ENCODE measurements at regions not wholly inside any gene's neighbourhood (a gene's known extent, or its start where the extent isn't known, plus 50 kb on each side); places are given as distances from the start of the nearest gene placed in this dataset.

- Mint-ChIP-seq H3K36me3 (no peaks in the 10 kb centered on the region), H3K27me3 (peaks cover 8 to 13% of the 10 kb centered on the region in 2 donors), H3K4me1 (no peaks in the 10 kb centered on the region), H3K27ac (no peak overlapping the region), H3K4me3 (no peak overlapping the region), H3K9me3 (peaks cover 0 to 10% (median 6%) of the 10 kb centered on the region in 8 donors)
- ChIA-PET CTCF (ENCODE audit: partially characterized antibody) (no interaction called here), POLR2A (ENCODE audit: partially characterized antibody) (no interaction called here)
- Histone ChIP-seq H3K4me3 (ENCODE audit: low read length in 2 of 2) (no peak overlapping the region), H3K9me3 (ENCODE audit: control insufficient read depth in 1 of 2, low read length in 2 of 2) (no peaks in the 10 kb centered on the region), H3K27ac (ENCODE audit: low read depth, low read length) (no peak overlapping the region), H3K36me3 (ENCODE audit: insufficient read depth, low read length) (no peaks in the 10 kb centered on the region), H3K27me3 (ENCODE audit: insufficient read depth, low read length) (no peaks in the 10 kb centered on the region), H3K4me1 (ENCODE audit: insufficient read depth, low read length) (no peaks in the 10 kb centered on the region)
- DNase-seq = no peak
- intact Hi-C loops (cut with micrococcal nuclease) = no loop called here
Measured at GRCh38 chr4:123339507-123340380, 56.9 kb upstream of the SPRY1 start.

DNA sequence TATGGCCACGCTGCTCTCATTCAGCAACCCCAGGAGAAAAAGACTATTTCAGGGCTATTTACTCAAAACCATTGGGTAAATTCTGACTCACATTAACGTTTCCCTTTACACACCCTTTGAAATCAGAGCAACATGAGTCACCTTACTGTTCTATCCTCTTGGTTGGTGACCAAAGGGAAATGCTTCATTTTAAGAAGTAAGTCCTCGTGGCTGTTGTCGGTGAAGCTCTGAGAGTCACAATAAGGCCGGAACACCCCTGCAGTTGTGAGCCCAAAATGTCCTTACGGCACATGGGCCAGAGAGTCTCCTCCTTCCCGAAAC is 56.3 kb upstream of the SPRY1 start:
- no peaks in the 10 kb centered on the region for H3K27me3 ChIP-seq (ENCODE audit: insufficient read depth, low read length)
- H3K9me3 ChIP-seq (ENCODE audit: control insufficient read depth in 1 of 2, low read length in 2 of 2) = no peaks in the 10 kb centered on the region
- Mint-ChIP-seq H3K9me3 (peaks cover 0 to 7% (median 3%) of the 10 kb centered on the region in 8 donors), H3K27me3 (peaks cover 6 to 9% of the 10 kb centered on the region in 2 donors), H3K4me1 (no peaks in the 10 kb centered on the region), H3K36me3 (no peaks in the 10 kb centered on the region), H3K27ac (no peak overlapping the region), H3K4me3 (no peak overlapping the region)
- no peaks in the 10 kb centered on the region for H3K4me1 ChIP-seq (ENCODE audit: insufficient read depth, low read length)
- no peaks in the 10 kb centered on the region for H3K36me3 ChIP-seq (ENCODE audit: insufficient read depth, low read length)
- POLR2A ChIA-PET (ENCODE audit: partially characterized antibody) = no interaction called here
- CTCF ChIA-PET (ENCODE audit: partially characterized antibody) = no interaction called here
- no peak overlapping the region for H3K4me3 ChIP-seq (ENCODE audit: low read length in 2 of 2)
- no peak overlapping the region for H3K27ac ChIP-seq (ENCODE audit: low read depth, low read length)
- intact Hi-C loops (cut with micrococcal nuclease) = no loop called here
- DNase-seq = no peak

DNA sequence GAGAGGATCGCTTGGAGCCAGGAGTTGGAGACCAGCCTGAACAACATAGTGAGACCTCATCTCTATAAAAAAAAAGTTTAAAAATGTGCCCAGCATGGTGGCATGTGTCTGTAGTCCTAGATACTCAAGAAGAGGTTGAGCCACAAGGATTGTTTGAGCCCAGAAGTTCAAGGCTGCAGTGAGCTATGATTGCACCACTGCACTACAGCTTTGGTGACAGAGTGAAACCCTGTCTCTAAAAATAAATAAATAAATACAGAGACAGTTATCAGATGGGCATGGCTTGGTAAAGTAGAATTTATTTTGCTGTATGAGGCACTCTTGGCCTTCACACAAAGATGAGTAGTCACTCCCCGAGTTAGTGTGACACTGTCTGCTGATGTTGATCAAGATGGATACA is 54.1 kb upstream of the SPRY1 start:
- no peaks in the 10 kb centered on the region for H3K4me1 Mint-ChIP-seq
- CTCF ChIA-PET (ENCODE audit: partially characterized antibody) = no interaction called here
- no peak overlapping the region for H3K4me3 ChIP-seq (ENCODE audit: low read length in 2 of 2)

DNA sequence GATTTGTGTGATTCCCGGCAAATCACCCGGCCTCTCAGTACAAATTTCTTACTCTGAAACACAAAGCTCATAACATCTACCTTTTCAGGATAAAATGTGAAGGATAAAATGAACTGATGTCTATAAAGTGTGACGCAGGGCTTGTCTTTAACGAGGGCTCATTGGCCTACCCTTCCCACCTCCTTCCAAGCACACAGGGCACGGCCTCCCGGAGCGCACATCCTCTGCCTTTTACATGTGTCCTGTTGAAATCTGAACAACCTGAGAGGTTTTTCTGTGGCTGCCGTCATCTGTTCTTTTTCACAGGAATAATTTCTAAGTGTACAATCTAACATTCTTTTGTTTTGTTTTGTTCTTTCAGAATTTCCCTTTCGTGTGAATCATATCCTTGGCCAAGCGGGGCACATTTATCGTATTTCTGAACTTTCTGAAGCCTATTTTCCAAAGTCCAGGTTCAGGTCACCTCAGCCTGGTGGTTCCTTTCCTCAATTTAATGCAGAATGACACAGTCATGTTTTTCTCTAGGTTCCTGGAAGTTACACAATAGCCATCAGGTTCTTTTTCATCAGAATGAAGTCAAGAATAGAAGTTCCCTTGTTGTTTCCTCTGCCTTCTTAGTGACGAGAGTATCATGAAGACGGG is 53.1 kb upstream of the SPRY1 start:
- no peaks in the 10 kb centered on the region for H3K27me3 ChIP-seq (ENCODE audit: insufficient read depth, low read length)
- no peaks in the 10 kb centered on the region for H3K4me1 ChIP-seq (ENCODE audit: insufficient read depth, low read length)
- ChIA-PET POLR2A (ENCODE audit: partially characterized antibody) (no interaction called here), CTCF (ENCODE audit: partially characterized antibody) (no interaction called here)
- H3K27ac ChIP-seq (ENCODE audit: low read depth, low read length) = no peak overlapping the region
- Mint-ChIP-seq H3K4me1 (no peaks in the 10 kb centered on the region), H3K27ac (no peak overlapping the region), H3K27me3 (peaks cover 7 to 8% of the 10 kb centered on the region in 2 donors), H3K36me3 (no peaks in the 10 kb centered on the region), H3K4me3 (no peak overlapping the region), H3K9me3 (peaks cover 0 to 2% (median 0%) of the 10 kb centered on the region in 8 donors)
- intact Hi-C loops (cut with micrococcal nuclease) = no loop called here
- H3K4me3 ChIP-seq (ENCODE audit: low read length in 2 of 2) = no peak overlapping the region
- H3K36me3 ChIP-seq (ENCODE audit: insufficient read depth, low read length) = no peaks in the 10 kb centered on the region
- DNase-seq = no peak
- H3K9me3 ChIP-seq (ENCODE audit: control insufficient read depth in 1 of 2, low read length in 2 of 2) = no peaks in the 10 kb centered on the region

More for the DNA sequence above, 54.1 kb upstream of the SPRY1 start:
- H3K27ac ChIP-seq (ENCODE audit: low read depth, low read length) = no peak overlapping the region
- Mint-ChIP-seq H3K27me3 (peaks cover 5 to 8% of the 10 kb centered on the region in 2 donors), H3K9me3 (peaks cover 0 to 2% (median 0%) of the 10 kb centered on the region in 8 donors), H3K36me3 (no peaks in the 10 kb centered on the region), H3K4me3 (no peak overlapping the region), H3K27ac (no peak overlapping the region)
- intact Hi-C loops (cut with micrococcal nuclease) = no loop called here
- DNase-seq = no peak
- H3K36me3 ChIP-seq (ENCODE audit: insufficient read depth, low read length) = no peaks in the 10 kb centered on the region
- no peaks in the 10 kb centered on the region for H3K27me3 ChIP-seq (ENCODE audit: insufficient read depth, low read length)
- H3K4me1 ChIP-seq (ENCODE audit: insufficient read depth, low read length) = no peaks in the 10 kb centered on the region
- H3K9me3 ChIP-seq (ENCODE audit: control insufficient read depth in 1 of 2, low read length in 2 of 2) = no peaks in the 10 kb centered on the region
- POLR2A ChIA-PET (ENCODE audit: partially characterized antibody) = no interaction called here

DNA sequence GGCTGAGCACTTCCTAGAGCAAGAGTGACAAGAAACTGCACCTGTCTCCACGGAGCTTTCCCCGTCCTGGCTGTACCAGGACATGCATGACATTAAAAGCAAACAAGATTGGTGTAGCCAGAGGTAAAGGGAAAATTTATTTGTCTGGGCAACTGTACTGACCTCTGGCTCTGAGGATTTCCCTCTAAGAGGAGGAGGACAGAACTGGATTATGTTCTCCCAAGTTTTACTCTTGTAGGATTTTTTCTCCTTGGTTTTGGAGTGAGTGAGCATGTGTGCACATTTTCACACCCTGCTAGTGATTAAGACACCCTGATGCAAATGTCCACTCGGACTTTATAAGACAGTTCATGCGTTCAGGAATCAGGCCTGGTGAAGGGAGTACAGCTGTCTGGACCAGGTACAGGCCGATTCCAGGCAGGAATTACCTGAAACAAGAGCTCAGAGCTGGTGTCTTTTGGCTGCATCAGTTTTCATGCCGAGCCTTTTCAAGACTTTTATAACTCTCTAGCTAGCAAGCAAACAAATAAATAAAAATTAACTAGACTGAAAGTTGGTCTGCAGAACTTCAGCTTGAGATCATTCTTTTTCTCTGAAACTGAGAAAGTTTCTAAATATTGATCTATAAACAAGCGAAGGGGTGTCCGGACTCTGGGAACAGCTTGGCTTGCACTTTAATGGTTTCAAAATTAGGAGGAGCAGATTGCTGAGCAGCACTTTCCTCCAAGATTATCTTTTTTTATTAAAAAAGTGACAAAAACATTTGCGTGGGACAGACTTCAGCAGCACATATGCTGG is 51.3 kb upstream of the SPRY1 start:
- H3K4me1 Mint-ChIP-seq = no peaks in the 10 kb centered on the region
- CTCF ChIA-PET (ENCODE audit: partially characterized antibody) = no interaction called here
- Histone ChIP-seq H3K27ac (ENCODE audit: low read depth, low read length) (no peak overlapping the region), H3K4me3 (ENCODE audit: low read length in 2 of 2) (no peak overlapping the region), H3K9me3 (ENCODE audit: control insufficient read depth in 1 of 2, low read length in 2 of 2) (no peaks in the 10 kb centered on the region), H3K27me3 (ENCODE audit: insufficient read depth, low read length) (no peaks in the 10 kb centered on the region), H3K36me3 (ENCODE audit: insufficient read depth, low read length) (no peaks in the 10 kb centered on the region), H3K4me1 (ENCODE audit: insufficient read depth, low read length) (no peaks in the 10 kb centered on the region)
- intact Hi-C loops (cut with micrococcal nuclease) = no loop called here
- no peaks in the 10 kb centered on the region for H3K36me3 Mint-ChIP-seq
- DNase-seq = no peak
- no peak overlapping the region for H3K4me3 Mint-ChIP-seq
- H3K9me3 Mint-ChIP-seq = peaks cover 0 to 2% (median 0%) of the 10 kb centered on the region in 8 donors
- no peak overlapping the region for H3K27ac Mint-ChIP-seq
- H3K27me3 Mint-ChIP-seq = peaks cover 13% of the 10 kb centered on the region in 2 donors
- POLR2A ChIA-PET (ENCODE audit: partially characterized antibody) = no interaction called here

DNA sequence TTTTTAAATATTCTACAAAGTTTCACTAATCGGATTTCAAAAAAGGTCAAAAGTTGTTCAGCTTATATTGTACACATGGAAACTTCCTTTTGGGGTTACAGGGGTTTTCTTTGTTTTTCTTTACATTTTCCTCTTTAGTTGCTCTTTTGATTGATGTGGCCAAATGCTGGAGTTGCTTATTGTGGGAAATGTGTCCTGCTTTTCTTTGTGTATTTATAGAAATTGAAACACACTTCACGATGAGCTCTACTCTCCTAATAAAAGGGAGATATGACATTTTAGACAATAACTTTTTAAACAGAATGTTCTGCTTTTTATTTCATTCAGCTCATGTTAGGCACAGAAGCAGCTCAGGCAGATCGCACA is 50.7 kb upstream of the SPRY1 start:
- H3K36me3 ChIP-seq (ENCODE audit: insufficient read depth, low read length) = no peaks in the 10 kb centered on the region
- no peaks in the 10 kb centered on the region for H3K4me1 Mint-ChIP-seq
- H3K27ac ChIP-seq (ENCODE audit: low read depth, low read length) = no peak overlapping the region
- no peaks in the 10 kb centered on the region for H3K4me1 ChIP-seq (ENCODE audit: insufficient read depth, low read length)
- POLR2A ChIA-PET (ENCODE audit: partially characterized antibody) = no interaction called here
- no peak overlapping the region for H3K27ac Mint-ChIP-seq
- no peak overlapping the region for H3K4me3 ChIP-seq (ENCODE audit: low read length in 2 of 2)
- H3K4me3 Mint-ChIP-seq = no peak overlapping the region
- H3K9me3 ChIP-seq (ENCODE audit: control insufficient read depth in 1 of 2, low read length in 2 of 2) = no peaks in the 10 kb centered on the region
- no peak for DNase-seq
- H3K9me3 Mint-ChIP-seq = peaks cover 0 to 5% (median 0%) of the 10 kb centered on the region in 8 donors
- CTCF ChIA-PET (ENCODE audit: partially characterized antibody) = no interaction called here
- intact Hi-C loops (cut with micrococcal nuclease) = no loop called here
- H3K27me3 ChIP-seq (ENCODE audit: insufficient read depth, low read length) = no peaks in the 10 kb centered on the region
- no peaks in the 10 kb centered on the region for H3K36me3 Mint-ChIP-seq
- H3K27me3 Mint-ChIP-seq = peaks cover 13% of the 10 kb centered on the region in 2 donors

DNA sequence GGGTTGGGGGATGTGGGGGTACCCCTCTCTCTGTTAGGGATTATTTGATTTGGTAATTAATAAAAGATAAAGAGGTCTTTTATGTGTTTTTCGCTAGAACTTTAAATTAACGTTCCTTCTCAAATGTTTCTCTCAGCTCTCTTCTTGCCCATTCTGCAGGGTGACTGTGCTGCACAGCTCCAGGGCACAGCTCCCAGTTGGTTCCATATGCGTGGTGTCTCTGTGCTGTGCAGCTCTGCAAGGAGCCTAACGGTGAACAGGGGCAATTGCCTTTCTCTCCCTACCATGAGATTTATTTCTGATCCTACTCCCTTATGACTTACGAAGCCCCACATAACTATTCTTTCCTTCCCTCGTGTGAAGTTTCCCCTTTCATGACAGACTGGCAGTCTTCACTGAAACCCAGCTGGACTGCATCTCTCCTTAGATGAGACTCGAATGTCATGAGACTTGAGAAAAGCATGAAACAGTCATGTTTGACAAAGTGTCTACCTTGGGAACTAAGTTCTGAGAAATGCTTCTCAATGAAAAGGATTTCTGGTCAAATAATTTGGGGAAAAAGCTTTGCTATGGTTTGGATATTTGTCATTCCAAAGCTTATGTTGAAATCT is 50.2 kb upstream of the SPRY1 start:
- no peaks in the 10 kb centered on the region for H3K27me3 ChIP-seq (ENCODE audit: insufficient read depth, low read length)
- no peak overlapping the region for H3K4me3 Mint-ChIP-seq
- ChIA-PET CTCF (ENCODE audit: partially characterized antibody) (no interaction called here), POLR2A (ENCODE audit: partially characterized antibody) (no interaction called here)
- no peaks in the 10 kb centered on the region for H3K36me3 ChIP-seq (ENCODE audit: insufficient read depth, low read length)
- intact Hi-C loops (cut with micrococcal nuclease) = no loop called here
- H3K4me1 ChIP-seq (ENCODE audit: insufficient read depth, low read length) = no peaks in the 10 kb centered on the region
- no peak overlapping the region for H3K27ac ChIP-seq (ENCODE audit: low read depth, low read length)
- peaks cover 0 to 5% (median 0%) of the 10 kb centered on the region in 8 donors for H3K9me3 Mint-ChIP-seq
- H3K4me1 Mint-ChIP-seq = no peaks in the 10 kb centered on the region
- no peak overlapping the region for H3K4me3 ChIP-seq (ENCODE audit: low read length in 2 of 2)
- H3K27me3 Mint-ChIP-seq = peaks cover 13% of the 10 kb centered on the region in 2 donors
- no peak overlapping the region for H3K27ac Mint-ChIP-seq
- no peaks in the 10 kb centered on the region for H3K9me3 ChIP-seq (ENCODE audit: control insufficient read depth in 1 of 2, low read length in 2 of 2)
- H3K36me3 Mint-ChIP-seq = no peaks in the 10 kb centered on the region
- no peak for DNase-seq

Data from CD4-positive, alpha-beta memory T cell (primary cell).